Renal cortex interstitium (tissue), 11 donors: ENCODE measurements at regions not wholly inside any gene's neighbourhood (a gene's known extent, or its start where the extent isn't known, plus 50 kb on each side); places are given as distances from the start of the nearest gene placed in this dataset.
"Not testable (repeated sequence)": the region's sequence is repeated elsewhere in the genome, so short reads cannot be mapped to it uniquely, and the experiment has no call there.

Source experiments
- DNase-seq, 11 donors: peaks; one replicate each; pipeline ENCODE4 v3.0.0-alpha.2; 2013; ENCODE audit warnings: low read depth in 9 of 11, low spot score in 4 of 11; ENCODE audit errors: extremely low read depth in 1 of 11

DNA sequence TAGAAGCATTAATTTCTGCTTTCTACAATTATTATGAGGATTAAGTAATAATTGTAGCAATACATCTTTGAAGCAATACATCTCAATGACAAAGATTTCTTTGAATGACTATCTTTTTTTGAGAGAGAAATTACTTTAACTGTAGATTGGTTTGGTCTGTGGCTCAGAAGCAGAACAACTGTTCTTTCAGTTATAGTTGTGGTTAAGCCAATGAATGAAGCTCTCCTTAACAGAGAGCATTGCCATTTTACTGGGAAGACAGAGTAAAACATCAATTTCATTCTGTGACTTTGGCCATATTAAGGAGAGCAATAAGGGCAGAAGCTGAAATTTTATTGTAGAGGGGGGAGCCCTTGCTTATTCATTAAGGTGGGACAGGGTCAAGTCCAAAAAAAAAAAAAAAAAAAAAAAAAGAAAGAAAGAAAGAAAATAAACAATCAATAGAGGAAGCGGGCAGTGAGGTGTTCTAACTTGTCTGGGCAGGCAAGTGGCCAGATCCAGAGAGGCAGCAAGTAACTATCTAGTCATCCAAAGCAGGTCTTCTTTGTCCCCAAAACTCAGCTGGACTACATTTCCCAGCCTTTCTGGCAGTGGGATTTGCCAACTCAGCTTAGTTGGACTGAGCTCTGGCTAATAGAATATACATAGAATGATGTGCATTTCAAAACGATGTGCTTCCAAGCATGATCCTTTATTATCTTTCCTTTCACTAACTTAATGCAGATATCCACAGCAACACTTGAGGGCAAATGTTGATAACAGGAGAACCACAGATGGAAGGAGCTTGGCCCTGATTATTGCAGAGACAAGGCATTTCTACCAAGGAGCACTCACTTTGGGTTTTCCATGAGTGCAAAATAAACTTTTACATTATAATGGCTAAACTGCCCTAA, 462.7 kb upstream of the CDH20 start:
- DNase-seq = no peak

DNA sequence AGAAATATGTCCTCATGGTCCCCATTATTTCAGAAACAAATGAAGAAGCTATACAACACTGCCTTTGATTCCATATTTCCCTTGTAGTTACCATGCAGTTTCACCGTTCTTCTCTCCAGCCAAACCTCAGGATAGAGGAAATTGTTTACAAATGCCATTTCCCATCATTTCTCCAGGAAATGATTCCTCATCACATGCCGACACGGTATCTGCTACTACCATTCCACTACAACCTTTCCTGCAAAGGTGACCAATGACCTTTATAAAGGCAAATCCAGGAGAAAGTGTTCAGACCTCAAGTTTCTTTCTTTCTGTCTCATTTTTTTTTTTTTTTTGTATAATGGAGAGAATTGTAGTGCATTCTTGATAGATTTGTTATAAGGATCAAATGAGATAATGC, 460.8 kb upstream of the CDH20 start:
- DNase-seq = no peak

DNA sequence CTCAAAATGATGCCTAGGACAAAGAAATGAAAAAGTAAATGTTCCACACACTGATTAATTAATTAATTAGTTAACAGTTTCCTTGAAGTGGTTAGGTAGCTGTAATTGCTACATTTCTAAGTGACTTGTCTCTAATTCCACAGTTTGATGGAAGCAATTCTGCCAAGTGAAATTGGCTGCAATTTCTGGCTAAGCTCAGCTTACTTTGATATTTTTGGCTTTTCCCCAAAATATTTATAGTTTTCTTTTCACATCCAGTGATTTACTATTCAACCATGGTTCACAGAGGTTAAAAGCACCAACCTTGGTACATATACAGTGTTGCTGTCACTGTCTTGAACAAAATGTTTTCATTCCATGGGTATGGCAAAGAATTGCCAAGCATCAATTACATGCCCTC, 459.5 kb upstream of the CDH20 start:
- DNase-seq = no peak

DNA sequence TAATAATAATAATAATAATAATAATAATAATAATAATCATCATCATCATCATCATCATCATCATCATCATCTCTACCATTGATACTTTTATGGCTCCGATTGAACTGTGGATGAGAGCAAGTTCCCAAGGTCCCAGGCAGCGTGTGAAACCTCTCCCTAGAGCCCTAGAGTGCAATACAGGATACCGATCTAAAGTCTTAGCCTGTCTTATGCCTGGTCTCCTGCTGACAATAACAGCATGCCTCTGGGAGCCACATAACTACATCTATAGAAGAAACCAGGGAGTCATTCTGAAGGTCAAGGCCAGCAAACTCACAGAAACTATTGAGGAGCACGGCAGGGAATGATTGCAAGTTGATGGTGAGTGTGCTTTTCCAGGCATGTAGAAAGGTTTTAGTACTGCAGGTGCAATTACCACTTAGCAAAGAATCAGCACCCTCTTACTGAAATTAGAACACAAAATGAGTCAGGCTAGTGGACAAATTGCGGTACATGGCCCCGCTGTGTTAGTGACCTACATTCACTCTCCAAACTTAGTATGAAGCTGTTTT, 457.2 kb upstream of the CDH20 start:
- DNase-seq = no peak

DNA sequence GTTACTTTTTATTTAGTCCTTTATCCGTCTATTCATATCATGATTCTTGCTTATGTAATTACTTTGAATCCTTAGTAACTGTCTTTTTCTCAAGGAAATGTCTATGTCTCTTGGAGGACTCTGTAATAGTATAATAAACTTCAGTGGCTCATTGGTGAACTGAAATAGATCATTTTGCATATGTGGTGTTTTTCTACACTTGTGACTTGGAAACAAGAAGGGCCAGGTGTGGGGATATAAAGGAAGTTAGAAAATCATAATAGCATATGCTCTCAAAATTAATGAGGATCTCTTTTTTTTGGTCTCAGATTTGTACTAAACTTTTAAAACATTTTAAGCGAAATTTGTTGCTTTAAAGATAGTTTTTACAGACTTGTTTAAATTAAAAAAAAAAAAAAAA, 453.0 kb upstream of the CDH20 start:
- DNase-seq = no peak

DNA sequence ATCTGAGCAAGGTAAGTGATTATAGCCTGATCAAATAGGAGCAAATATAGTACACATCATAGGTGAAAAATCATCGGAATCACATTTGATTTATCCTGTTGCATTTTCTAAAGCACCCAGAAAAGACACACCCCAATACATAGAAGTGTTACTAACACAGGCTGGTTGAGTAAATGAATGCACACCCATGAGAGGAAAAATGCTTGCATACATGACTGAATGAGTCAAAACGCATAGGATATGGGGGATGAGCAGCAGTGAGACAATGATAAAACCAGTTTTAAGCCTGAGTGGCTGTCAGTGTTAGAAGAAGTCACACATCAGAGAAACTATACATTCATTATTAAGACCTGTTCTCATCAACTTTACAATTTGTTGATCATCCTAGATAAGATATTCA, 449.6 kb upstream of the CDH20 start:
- DNase-seq = no peak

DNA sequence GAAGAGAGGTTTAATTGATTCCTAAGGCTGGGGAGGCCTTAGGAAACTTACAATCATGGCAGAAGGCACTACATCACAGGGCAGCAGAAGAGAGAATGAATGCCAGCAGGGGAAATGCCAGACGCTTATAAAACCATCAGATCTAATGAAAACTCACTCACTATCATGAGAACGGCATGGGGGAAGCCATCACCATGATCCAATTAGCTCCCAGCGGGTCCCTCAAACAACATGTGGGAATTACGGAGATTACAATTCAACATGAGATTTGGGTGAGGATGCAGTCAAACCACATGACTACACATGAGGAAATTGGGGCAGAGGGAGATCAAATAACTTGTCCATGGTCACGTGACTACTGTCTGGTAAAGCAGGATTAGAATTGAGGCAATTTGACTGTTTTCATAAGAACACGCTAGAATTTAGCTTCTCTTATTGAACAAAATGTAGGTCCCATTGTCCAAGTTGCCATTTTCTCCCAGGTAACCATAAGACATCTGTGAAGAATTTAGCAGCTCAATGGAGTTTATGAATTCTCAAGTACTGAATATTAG, 445.1 kb upstream of the CDH20 start:
- no peak for DNase-seq

DNA sequence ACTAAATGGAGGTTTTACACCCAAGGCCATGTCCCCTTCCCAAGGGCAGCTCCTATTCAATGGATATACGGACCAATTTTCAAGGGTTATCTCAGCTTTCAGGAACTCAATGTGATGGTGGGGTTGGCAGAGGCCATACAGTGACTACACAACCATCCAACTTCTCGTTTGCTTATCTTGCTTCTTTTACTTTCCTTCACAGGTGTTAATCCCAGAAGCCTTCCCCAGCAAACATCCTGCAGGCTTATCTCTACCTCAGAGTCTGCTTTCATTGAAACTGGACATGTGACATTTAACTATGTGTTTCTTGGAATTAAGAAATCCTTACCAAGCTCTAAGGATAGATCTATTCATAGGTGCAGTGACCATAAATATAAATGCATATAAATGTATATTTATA, 443.8 kb upstream of the CDH20 start:
- no peak for DNase-seq

DNA sequence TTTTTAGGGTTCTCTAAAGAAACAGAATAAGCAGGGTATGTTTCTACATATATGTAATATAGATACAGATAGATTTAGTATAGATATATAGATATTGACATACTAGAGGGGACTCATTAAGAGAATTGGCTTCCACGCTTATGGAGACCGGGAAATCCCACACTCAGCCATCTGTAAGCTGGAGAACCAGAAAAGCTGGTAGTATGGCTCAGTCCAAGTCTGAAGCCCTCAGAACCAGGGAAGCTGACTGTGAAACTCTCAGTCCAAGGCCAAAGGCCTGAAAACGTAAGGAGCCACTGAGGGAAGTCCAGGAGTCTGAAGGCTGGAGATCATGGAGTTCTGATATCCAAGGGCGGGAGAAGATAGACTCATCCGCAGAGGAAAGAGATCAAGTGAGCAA, 441.3 kb upstream of the CDH20 start:
- no peak for DNase-seq

DNA sequence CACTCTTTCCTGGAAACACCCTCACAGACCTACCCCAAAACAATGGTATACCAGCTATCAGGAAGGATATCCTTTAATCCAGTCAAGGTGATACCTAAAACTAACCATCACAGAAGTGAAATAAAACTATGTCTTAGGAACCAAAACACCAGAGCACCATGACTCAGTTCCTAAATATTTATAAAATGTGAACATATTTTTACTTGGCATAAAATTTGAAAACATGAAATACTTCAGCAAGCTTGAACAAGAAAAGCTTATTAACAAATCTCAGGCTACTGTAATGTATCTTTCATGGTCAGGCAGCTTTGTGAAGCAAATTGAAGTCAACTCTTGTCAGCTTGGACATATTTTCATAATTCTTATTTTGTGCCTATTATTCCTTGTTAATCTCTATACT, 440.8 kb upstream of the CDH20 start:
- DNase-seq = no peak

DNA sequence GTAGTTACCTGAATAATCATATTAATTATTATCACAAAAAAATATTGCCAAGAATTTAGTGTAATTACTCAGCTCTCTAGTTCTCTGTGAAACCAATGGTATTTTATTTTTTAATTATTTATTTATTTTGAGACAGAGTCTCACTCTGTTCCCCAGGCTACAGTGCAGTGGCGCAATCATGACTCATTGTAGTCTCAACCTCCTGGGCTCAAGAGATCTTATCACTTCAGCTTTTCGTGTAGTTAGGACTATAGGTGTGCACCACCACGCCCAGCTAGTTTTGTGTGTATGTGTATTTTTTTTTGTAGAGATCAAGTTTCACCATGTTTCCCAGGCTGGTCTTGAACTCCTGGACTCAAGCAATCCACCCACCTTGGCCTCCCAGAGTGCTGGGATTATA, 440.4 kb upstream of the CDH20 start:
- no peak for DNase-seq

DNA sequence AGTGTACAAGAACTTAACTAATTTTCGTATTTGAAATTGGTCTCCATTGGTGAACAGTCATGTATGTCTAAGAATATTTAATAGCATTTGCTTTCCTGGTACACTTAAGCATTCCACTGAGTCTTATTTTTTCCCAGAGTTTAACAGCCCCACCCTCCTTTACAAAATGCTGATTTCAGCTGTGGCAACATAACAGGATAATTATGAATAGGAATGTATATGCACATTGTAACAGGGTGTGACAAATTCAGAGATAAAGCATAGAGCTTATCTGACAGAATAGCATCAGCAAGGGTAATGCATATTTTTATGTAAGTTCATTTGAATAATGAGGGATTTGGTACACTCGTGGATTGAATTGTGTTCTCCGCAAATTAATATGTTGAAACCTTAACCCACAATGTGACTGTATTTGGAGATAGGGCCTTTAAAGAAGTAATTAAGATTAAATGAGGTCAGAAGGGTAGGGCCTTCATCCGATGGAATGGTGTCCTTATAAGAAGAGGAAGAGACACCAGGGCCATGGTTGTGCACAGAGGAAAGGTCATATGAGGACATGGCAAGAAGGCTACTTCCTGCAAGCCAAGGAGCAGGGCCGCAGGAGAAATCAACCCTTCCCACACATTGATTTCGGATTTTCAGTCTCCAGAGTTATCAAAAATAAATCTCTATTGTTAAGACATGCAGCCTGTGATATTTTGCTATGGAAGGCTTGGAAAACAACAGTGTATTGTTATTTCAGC, 439.7 kb upstream of the CDH20 start:
- no peak for DNase-seq

DNA sequence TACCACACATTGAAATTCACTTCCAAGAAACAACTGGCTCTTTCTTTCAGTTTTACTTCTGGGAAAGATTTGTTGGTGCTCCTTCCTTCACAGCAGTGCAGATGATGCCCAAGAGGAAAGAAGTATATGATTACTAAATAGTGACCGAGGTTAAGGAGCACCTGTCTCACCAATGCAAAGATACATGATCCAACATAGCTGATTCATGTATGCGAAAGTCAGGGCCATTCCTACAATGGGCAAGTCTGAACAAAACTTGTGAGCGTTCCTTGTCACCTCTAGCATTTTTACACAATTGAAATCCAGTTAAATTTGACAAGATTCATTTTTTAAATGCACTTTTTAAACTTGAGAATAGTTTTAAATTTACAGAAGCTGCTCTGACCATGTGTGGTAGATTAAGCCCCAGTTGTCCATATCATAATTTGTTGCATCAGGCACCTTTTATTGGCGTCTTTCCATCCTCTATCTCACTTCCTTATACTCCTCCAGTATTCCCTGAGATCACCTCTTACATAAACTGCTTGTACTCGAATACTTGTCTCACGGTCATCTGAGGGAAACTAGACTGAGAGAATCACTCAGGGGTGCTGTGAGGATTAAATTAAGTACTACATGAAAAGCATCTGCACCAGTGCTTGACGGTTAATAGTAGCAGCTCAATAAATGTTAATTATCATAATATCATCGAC, 438.8 kb upstream of the CDH20 start:
- DNase-seq = no peak

DNA sequence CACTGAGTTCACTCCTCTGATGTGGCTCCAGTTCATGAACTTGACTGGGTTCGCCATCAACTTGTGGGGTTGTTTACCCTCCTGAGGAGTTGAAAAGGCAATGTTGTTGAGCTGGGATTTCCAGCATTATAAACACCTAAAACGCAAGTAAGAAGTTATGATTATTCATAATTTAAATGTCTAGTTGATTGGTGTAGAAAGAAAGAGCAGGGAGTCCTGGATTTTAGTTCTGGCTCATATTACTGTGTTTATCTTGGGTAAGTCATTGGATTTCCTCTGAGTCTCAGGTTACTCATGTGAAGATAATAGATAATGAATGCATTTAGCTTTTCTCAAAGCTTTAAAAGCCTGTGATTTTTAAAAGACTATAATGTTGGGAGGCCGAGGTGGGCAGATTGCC, 438.0 kb upstream of the CDH20 start:
- DNase-seq = no peak

DNA sequence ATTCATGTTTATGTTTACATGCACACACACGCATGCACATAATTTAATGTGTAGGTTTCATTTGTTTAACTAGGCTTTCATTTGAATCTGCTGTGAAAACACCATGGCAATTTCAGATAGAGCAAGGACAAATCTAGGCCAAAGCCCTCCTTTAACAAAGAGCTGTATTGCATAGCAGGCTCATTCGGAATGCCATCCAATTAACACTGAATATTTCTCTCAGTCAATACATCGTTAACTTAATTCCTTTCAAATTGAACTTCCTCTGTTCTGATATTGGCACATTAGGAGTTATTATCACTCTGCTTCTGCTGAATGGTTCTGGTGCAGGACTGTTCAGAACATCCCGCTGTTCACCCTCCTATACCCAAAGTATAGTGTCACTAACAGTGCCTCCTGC, 435.1 kb upstream of the CDH20 start:
- no peak for DNase-seq

DNA sequence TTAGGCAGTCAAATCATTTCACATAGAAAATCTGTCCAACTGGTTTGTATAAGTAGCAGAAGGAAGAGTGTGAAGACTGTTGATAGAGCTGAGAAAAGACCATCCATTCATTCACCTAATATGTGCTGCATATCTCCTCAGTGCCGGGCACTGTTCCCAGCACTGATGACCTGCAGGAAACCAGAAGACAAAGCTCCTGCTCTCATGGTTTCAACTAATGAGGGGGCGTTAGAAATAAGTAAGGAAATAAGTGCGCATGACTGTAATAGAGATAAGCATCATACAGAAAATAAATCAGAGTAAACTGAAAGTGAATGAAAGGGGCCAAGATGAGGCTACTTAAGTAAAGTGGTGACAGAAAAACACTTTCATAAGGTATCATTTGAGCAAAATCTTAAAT, 427.5 kb upstream of the CDH20 start:
- DNase-seq = no peak

DNA sequence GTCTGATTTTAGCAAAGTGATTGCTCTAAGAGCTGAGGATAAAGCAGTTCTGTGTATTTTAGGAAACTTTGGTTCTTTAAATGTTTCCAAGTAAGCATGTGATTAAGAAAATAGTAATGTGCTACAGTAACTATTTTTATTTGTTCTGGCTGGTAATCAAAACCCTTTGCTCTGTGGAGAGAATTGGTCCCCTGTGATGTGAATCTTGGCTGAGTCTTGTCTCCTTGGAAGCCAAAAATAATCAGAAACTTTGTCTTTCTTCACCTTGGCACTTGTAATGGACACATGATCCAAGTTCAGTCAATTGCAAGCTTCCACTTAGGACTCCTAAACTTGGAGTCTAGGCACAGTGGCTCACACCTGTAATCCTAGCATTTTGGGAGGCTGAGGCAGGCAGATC, 422.7 kb upstream of the CDH20 start:
- DNase-seq = no peak

DNA sequence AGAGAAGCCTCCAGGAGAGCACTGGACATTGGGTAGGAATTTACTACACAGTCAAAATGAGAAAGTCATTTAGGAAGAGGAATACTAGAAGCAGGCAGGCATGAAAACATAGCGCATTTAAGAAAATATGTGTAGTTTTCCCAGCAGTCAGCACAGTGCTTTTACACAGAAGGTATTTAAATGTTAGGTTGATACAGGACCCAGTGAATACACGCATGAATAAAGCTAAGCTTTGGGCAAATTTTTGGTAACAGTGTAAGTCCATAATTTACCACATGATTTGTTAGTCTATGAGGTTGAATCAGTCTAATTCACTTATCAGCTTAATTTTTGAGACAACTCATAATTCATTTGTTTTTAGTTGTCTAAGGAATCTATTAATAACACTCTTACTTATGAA, 421.7 kb upstream of the CDH20 start:
- DNase-seq = no peak

DNA sequence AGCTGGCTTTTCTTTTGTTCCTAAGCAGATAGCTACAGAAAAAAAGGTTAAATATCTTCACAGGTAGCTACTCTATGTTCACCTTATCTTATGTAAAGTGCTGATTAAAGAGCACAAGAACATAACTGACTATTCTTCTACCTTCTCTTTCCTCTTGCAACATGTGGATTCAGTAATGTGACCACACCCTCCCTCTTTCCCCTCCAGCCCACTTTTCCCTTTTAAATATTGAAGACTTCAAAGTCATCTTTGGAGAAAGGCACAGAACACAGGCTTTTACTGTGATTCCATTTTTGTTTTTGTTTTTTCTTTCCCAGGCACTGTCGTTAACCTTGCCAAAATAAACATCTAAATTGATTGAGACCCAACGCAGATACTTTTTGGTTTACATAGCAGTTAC, 418.1 kb upstream of the CDH20 start:
- DNase-seq = no peak

DNA sequence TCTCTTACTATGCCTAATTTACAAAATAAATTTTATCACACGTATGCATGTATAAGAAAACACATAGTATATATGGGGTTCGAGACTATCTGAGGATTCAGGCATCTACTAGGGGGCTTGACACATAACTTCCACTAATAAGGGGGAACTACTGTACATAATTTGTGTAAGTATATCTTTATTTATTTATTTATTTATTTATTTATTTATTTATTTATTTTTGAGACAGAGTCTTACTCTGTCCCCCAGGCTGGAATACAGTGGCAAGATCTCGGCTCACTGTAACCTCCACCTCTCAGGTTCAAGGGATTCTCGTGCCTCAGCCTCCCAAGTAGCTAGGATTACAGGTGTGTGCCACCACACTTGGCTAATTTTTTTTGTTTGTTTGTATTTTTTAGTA, 414.4 kb upstream of the CDH20 start:
- not testable (repeated sequence) for DNase-seq
